Natural killer cell (primary cell): ENCODE measurements at regions not wholly inside any gene's neighbourhood (a gene's known extent, or its start where the extent isn't known, plus 50 kb on each side); places are given as distances from the start of the nearest gene placed in this dataset.

ENCODE experiments used
- ATAC-seq, 3 donors: fragments of 150-1000 bp in 2 of 3; fragments of 200-7000 bp in 1 of 3; cut with Tn5 transposase; 1 replicate in 1 of 3; 2 replicates in 2 of 3; pipeline ENCODE4 v1.10.0; 2021; ENCODE audit warnings: mild to moderate bottlenecking in 2 of 3, moderate library complexity in 2 of 3
- DNase-seq, 2 donors: peaks; one replicate each; pipeline versions ENCODE4 v3.0.0 to v3.0.0-alpha.2; 2013 to 2021; ENCODE audit warnings: mixed read lengths in 1 of 2
- H3K27ac ChIP-seq: one replicate; pipeline ENCODE4 v1.5.1; 2013; ENCODE audit warnings: mild to moderate bottlenecking, low read length
- H3K27me3 ChIP-seq: one replicate; pipeline ENCODE4 v1.6.1; 2013; ENCODE audit warnings: low read length; ENCODE audit not compliant: control insufficient read depth, insufficient read depth
- H3K36me3 ChIP-seq: one replicate; pipeline ENCODE4 v1.6.1; 2013; ENCODE audit warnings: low read length; ENCODE audit not compliant: control insufficient read depth, insufficient read depth
- H3K4me1 ChIP-seq: one replicate; pipeline ENCODE4 v1.6.1; 2013; ENCODE audit warnings: low read length; ENCODE audit not compliant: control insufficient read depth, insufficient read depth
- H3K4me3 ChIP-seq: one replicate; pipeline ENCODE4 v1.5.1; 2013; ENCODE audit warnings: low read length
- H3K9me3 ChIP-seq: one replicate; pipeline ENCODE4 v1.6.1; 2013; ENCODE audit warnings: low read length; ENCODE audit not compliant: control insufficient read depth, insufficient read depth
- H3K27ac Mint-ChIP-seq, 2 donors: one replicate each; pipeline ENCODE4 v1.8.0; 2022; ENCODE audit warnings: mild to moderate bottlenecking in 2 of 2, mixed read lengths in 2 of 2, moderate library complexity in 1 of 2
- H3K27me3 Mint-ChIP-seq, 2 donors: one replicate each; pipeline ENCODE4 v1.8.0; 2022; ENCODE audit warnings: low read depth in 2 of 2, mixed read lengths in 2 of 2
- H3K36me3 Mint-ChIP-seq: one replicate; pipeline ENCODE4 v1.8.0; 2022; ENCODE audit warnings: mixed read lengths
- H3K4me1 Mint-ChIP-seq, 2 donors: one replicate each; pipeline ENCODE4 v1.8.0; 2022; ENCODE audit warnings: mixed read lengths in 2 of 2
- H3K4me3 Mint-ChIP-seq: one replicate; pipeline ENCODE4 v1.8.0; 2022; ENCODE audit warnings: mild to moderate bottlenecking, moderate library complexity, mixed read lengths
- H3K9me3 Mint-ChIP-seq, 2 donors: one replicate each; pipeline ENCODE4 v1.8.0; 2022; ENCODE audit warnings: mixed read lengths in 2 of 2
- CTCF ChIP-seq: fragments of 200-600 bp; IDR thresholded peaks from one replicate; pipeline ENCODE4 v1.8.0; 2022; ENCODE audit warnings: antibody characterized with exemption
- WGBS: methylation state at CpG from one replicate; pipeline ENCODE4 v1.1.7; 2013; ENCODE audit warnings: missing lambda C conversion rate; ENCODE audit not compliant: insufficient coverage; 5-methylcytosine and 5-hydroxymethylcytosine counted together
- intact Hi-C: fragments of 100-400 bp; cut with micrococcal nuclease; formaldehyde crosslinking; loops from one replicate; pipeline ENCODE4 v1.14.2; 2022

DNA sequence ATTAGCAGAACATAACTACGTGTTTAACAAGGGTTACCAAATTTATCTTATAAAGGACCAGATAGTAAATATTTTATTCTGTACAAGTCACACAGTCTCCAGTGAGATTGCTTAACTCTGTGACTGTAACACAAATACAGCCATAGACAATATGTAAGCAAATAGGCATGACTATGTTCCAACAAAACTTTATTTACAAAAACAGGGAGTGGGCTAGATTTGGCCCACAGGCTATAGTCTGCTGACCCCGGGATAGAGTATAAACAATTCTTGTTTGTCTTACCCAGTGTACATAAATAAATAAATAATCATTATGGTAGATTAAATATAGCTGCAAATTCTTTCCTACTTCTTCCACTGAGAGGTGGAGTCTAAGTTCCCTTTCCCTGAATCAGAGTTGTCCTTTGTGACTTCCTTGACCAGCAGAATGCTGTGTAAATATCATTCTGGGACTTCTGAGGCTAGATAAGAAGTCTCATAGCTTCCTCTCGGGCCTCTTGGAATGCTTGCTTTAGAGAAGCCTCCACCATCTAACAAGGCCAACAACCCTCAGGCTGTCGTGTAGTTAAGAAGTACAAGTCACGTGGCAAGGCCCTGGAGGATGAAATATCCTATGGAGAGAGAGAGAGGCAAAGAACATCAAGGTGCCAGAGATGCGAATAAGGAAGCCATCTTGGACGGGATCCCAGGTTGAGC, 59.1 kb upstream of the TMEM244 start:
- TF ChIP-seq CTCF = no peak
- WGBS = 94% methylated on average over 4 of the region's 7 CpGs
- Histone ChIP-seq H3K36me3 (no peaks in the 10 kb centered on the region), H3K27ac (no peak overlapping the region), H3K4me1 (no peaks in the 10 kb centered on the region), H3K9me3 (no peaks in the 10 kb centered on the region), H3K4me3 (no peak overlapping the region), H3K27me3 (no peaks in the 10 kb centered on the region)
- no peak overlapping the region for H3K4me3 Mint-ChIP-seq
- intact Hi-C loops = no loop called here
- DNase-seq = no peak
- ATAC-seq = no peak
- no peak overlapping the region for H3K27ac Mint-ChIP-seq
- no peaks in the 10 kb centered on the region for H3K36me3 Mint-ChIP-seq
- no peaks in the 10 kb centered on the region for H3K9me3 Mint-ChIP-seq
- no peaks in the 10 kb centered on the region for H3K27me3 Mint-ChIP-seq
- H3K4me1 Mint-ChIP-seq = no peaks in the 10 kb centered on the region

DNA sequence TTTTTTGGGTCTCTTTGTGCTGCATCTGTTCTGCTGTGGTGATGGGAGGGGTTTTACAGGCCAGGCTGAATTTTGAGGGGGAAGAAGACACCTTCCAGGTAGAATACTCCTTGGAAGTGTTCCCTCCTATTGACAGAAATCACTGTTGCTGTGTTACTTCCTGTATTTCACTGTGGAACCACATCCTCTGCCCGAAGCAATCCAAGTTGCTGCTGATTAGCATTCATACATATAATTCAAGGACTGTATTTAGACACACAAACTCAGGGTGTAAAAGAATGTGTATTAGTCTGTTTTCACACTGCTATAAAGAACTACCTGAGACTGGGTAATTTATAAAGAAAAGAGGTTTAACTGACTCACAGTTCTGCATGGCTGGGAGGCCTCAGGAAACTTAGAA, 50.6 kb upstream of the TMEM244 start:
- H3K4me3 ChIP-seq = no peak overlapping the region
- H3K36me3 Mint-ChIP-seq = no peaks in the 10 kb centered on the region
- DNase-seq = no peak
- H3K4me1 ChIP-seq = no peaks in the 10 kb centered on the region
- no peak for TF ChIP-seq CTCF
- H3K27ac ChIP-seq = no peak overlapping the region
- H3K36me3 ChIP-seq = no peaks in the 10 kb centered on the region
- no peak overlapping the region for H3K4me3 Mint-ChIP-seq
- peaks cover 0 to 2% of the 10 kb centered on the region in 2 donors for H3K27me3 Mint-ChIP-seq
- H3K27ac Mint-ChIP-seq = no peak overlapping the region
- WGBS = no CpG with 5 or more reads among the region's 1 CpG
- H3K9me3 Mint-ChIP-seq = no peaks in the 10 kb centered on the region
- H3K9me3 ChIP-seq = no peaks in the 10 kb centered on the region
- intact Hi-C loops = no loop called here
- peaks cover 3% of the 10 kb centered on the region for H3K27me3 ChIP-seq
- H3K4me1 Mint-ChIP-seq = no peaks in the 10 kb centered on the region
- ATAC-seq = no peak
